GM13977 (cell line): ENCODE measurements at regions not wholly inside any gene's neighbourhood (a gene's known extent, or its start where the extent isn't known, plus 50 kb on each side); places are given as distances from the start of the nearest gene placed in this dataset.

Experiments used
- DNase-seq: peaks from one replicate; pipeline ENCODE4 v3.0.0; 2012; ENCODE audit warnings: low spot score
- CTCF ChIP-seq: IDR thresholded peaks from 2 replicates; pipeline ENCODE4 v1.5.1; 2012; ENCODE audit warnings: mild to moderate bottlenecking, control low read depth; ENCODE audit not compliant: insufficient read depth; ENCODE audit errors: extremely low read depth, missing control alignments
- in situ Hi-C: fragments of 300-500 bp; cut with MboI; formaldehyde crosslinking; loops from one replicate; pipeline ENCODE4 v1.12.0; 2022; ENCODE audit warnings: low sequenced_read_pairs, low pct_unique_long_range_greater_than_20kb, mixed read lengths, inconsistent platforms; ENCODE audit not compliant: unreplicated experiment

GRCh38 chr10:6964543-6964942 lies 384.5 kb upstream of the PRKCQ start:
- no peak for TF ChIP-seq CTCF
- no peak for DNase-seq

GRCh38 chr10:6962576-6962975 lies 382.5 kb upstream of the PRKCQ start:
- no peak for TF ChIP-seq CTCF
- no peak for DNase-seq
- in situ Hi-C loops, result no loop called here

More at GRCh38 chr10:6964543-6964942, 384.5 kb upstream of the PRKCQ start:
- in situ Hi-C loops, result no loop called here

GRCh38 chr10:6958711-6959110 lies 378.6 kb upstream of the PRKCQ start:
- in situ Hi-C loops, result no loop called here
- TF ChIP-seq CTCF, result no peak
- DNase-seq, result no peak

GRCh38 chr10:6958254-6958653 lies 378.2 kb upstream of the PRKCQ start:
- DNase-seq, result no peak
- no peak for TF ChIP-seq CTCF
- in situ Hi-C loops, result no loop called here

GRCh38 chr10:6957851-6958250 lies 377.8 kb upstream of the PRKCQ start:
- in situ Hi-C loops, result no loop called here
- DNase-seq, result no peak
- no peak for TF ChIP-seq CTCF

- no peak for DNase-seq
- TF ChIP-seq CTCF, result no peak
Observed at GRCh38 chr10:6956562-6956961, 376.5 kb upstream of the PRKCQ start.

GRCh38 chr10:6953271-6953801 lies 373.3 kb upstream of the PRKCQ start:
- in situ Hi-C loops, result no loop called here
- no peak for DNase-seq
- no peak for TF ChIP-seq CTCF

More at GRCh38 chr10:6956562-6956961, 376.5 kb upstream of the PRKCQ start:
- in situ Hi-C loops, result no loop called here
